ENCODE measurements at regions not wholly inside any gene's neighbourhood (a gene's known extent, or its start where the extent isn't known, plus 50 kb on each side); places are given as distances from the start of the nearest gene placed in this dataset.
"Not testable (repeated sequence)": the region's sequence is repeated elsewhere in the genome, so short reads cannot be mapped to it uniquely, and the experiment has no call there.

DNA sequence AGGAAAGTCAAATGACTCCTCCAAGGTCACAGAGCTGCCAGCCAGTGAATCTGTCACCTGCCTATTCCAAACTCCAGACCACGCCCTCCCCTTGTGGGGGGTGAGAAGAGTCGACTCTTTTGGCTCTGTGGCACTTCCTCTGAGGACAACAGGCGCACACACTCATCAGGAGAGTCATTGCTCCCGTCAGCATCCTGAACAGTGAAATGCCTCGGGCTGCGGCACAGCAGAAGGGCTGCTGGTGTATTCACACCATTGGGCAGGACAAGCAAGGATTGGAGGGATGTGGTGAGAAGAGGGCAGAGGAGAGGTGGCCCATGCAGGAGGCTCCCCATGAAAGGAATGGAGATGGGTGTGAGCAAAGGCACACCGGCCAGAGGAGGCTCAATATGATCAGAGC lies 239.0 kb downstream of the TOMM20 start:
- ChIA-PET POLR2A (no interaction called here), CTCF (no interaction called here)
- BruUV-seq (replicated peaks): no TSS peak
- in situ Hi-C loops (cut with HindIII; ENCODE audit: low pct_unique_long_range_greater_than_20kb, low sequenced_read_pairs): no loop called here
- DNase-seq (ENCODE audit: low read depth, low spot score): no peak
- ATAC-seq: no peak
- Histone ChIP-seq H3K4me1 (ENCODE audit: control insufficient read depth, insufficient read depth, low read length) (peaks cover 26% of the 10 kb centered on the region), H3K9me3 (ENCODE audit: control insufficient read depth, insufficient read depth, low read depth, low read length) (no peaks in the 10 kb centered on the region), H3K4me3 (ENCODE audit: low read depth in 2 of 2, low read length in 2 of 2) (no peak overlapping the region), H3K27ac (ENCODE audit: low read length) (peak overlapping the region; percentile 19; the same call in 1 of the 2 replicates), H3K36me3 (ENCODE audit: control insufficient read depth, insufficient read depth, low read length) (no peaks in the 10 kb centered on the region), H3K27me3 (ENCODE audit: control insufficient read depth, insufficient read depth, low read length) (no peaks in the 10 kb centered on the region)
- intact Hi-C loops (cut with micrococcal nuclease; ENCODE audit: unreplicated experiment): no loop called here
- TF ChIP-seq SIN3A (IDR thresholded peaks at IDR 0.05; ENCODE audit: borderline replicate concordance, insufficient read depth, low read depth, low read length) (no peak), TCF7L2 (IDR thresholded peaks at IDR 0.05; ENCODE audit: low read depth, low read length) (no peak), POLR2AphosphoS5 (IDR thresholded peaks at IDR 0.05; ENCODE audit: low read depth, low read length) (no peak)
- TF ChIP-seq, protein P1, sequence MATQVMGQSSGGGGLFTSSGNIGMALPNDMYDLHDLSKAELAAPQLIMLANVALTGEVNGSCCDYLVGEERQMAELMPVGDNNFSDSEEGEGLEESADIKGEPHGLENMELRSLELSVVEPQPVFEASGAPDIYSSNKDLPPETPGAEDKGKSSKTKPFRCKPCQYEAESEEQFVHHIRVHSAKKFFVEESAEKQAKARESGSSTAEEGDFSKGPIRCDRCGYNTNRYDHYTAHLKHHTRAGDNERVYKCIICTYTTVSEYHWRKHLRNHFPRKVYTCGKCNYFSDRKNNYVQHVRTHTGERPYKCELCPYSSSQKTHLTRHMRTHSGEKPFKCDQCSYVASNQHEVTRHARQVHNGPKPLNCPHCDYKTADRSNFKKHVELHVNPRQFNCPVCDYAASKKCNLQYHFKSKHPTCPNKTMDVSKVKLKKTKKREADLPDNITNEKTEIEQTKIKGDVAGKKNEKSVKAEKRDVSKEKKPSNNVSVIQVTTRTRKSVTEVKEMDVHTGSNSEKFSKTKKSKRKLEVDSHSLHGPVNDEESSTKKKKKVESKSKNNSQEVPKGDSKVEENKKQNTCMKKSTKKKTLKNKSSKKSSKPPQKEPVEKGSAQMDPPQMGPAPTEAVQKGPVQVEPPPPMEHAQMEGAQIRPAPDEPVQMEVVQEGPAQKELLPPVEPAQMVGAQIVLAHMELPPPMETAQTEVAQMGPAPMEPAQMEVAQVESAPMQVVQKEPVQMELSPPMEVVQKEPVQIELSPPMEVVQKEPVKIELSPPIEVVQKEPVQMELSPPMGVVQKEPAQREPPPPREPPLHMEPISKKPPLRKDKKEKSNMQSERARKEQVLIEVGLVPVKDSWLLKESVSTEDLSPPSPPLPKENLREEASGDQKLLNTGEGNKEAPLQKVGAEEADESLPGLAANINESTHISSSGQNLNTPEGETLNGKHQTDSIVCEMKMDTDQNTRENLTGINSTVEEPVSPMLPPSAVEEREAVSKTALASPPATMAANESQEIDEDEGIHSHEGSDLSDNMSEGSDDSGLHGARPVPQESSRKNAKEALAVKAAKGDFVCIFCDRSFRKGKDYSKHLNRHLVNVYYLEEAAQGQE (IDR thresholded peaks at IDR 0.05; ENCODE audit: insufficient read depth in 1 of 2, low read depth in 2 of 2, low read length in 1 of 2): no peak
- TF ChIP-seq, protein P2, sequence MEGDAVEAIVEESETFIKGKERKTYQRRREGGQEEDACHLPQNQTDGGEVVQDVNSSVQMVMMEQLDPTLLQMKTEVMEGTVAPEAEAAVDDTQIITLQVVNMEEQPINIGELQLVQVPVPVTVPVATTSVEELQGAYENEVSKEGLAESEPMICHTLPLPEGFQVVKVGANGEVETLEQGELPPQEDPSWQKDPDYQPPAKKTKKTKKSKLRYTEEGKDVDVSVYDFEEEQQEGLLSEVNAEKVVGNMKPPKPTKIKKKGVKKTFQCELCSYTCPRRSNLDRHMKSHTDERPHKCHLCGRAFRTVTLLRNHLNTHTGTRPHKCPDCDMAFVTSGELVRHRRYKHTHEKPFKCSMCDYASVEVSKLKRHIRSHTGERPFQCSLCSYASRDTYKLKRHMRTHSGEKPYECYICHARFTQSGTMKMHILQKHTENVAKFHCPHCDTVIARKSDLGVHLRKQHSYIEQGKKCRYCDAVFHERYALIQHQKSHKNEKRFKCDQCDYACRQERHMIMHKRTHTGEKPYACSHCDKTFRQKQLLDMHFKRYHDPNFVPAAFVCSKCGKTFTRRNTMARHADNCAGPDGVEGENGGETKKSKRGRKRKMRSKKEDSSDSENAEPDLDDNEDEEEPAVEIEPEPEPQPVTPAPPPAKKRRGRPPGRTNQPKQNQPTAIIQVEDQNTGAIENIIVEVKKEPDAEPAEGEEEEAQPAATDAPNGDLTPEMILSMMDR (IDR thresholded peaks at IDR 0.05): no peak

DNA sequence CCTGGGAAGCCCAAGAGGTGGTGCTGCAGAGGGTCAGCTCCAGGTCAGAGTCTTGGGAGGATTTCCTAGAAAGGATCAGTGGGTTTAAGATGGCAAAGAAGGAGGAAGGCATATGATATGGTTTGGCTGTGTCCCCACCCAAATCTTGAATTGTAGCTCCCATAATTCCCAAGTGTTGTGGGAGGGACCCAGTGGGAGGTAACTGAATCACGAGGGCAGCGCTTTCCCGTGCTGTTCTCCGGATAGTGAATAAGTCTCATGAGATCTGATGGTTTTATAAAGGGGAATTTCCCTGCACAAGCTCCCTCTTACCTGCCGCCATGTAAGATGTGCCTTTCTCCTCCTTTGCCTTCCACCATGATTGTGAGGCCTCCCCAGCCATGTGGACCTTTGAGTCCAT lies 240.4 kb downstream of the TOMM20 start:
- ATAC-seq; H3K4me3 ChIP-seq (ENCODE audit: low read depth in 2 of 2, low read length in 2 of 2); DNase-seq (ENCODE audit: low read depth, low spot score); intact Hi-C loops (cut with micrococcal nuclease; ENCODE audit: unreplicated experiment); H3K9me3 ChIP-seq (ENCODE audit: control insufficient read depth, insufficient read depth, low read depth, low read length); BruUV-seq (replicated peaks); in situ Hi-C loops (cut with HindIII; ENCODE audit: low pct_unique_long_range_greater_than_20kb, low sequenced_read_pairs); POLR2A ChIA-PET; H3K36me3 ChIP-seq (ENCODE audit: control insufficient read depth, insufficient read depth, low read length); H3K27me3 ChIP-seq (ENCODE audit: control insufficient read depth, insufficient read depth, low read length): not testable (repeated sequence)
- CTCF ChIA-PET: interaction anchor here (0.5 kb wide), 1 partner anchor 222 kb away, joined by 3 read pairs; no protein-coding TSS in a partner anchor
- Histone ChIP-seq H3K4me1 (ENCODE audit: control insufficient read depth, insufficient read depth, low read length) (peaks cover 21% of the 10 kb centered on the region), H3K27ac (ENCODE audit: low read length) (peak overlapping the region; percentile 51)

DNA sequence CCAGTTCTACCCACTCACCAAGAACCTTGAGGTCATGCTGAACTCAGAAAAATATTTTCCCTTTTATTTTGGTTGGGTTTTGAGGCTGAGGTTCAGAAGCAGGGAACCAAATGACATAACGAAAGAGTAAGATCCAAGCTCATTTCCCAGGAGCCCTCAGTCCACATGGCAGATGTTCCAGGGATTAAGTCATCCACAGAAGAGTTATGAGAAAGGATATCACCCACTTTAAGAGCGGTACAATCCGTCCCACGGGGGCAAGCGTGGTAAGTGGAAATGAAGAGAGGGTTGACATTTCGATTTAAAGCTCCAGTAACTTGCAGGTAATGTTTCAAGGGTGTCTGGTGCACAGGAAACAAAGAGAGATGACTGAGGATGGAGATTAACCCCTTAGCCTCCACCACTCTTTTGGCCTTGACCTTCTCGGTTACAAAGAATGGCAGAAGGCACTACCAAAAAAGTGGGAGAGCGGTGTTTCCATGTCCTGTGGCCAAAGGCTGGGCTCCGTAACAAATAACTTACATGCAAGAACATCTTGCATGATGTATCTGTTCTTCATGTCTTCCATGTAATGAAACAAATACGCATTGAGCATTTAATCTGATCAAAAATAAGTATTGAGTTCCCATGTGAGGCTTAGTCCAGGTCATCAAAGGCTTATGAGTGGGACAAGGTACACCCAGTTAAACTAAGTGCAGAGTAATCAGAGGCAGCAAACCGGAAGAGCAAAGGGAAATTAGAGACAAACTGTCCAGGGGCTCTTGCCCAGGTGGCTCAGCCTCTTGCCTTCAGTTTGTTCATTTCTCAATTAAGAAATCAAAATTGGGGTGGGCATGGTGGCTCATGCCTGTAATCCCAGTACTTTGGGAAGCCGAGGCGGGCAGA lies 241.4 kb downstream of the TOMM20 start:
- no TSS peak for BruUV-seq (replicated peaks)
- peak overlapping the region; percentile 45; the same call in 1 of the 2 replicates for H3K27ac ChIP-seq (ENCODE audit: low read length)
- in situ Hi-C loops (cut with HindIII; ENCODE audit: low pct_unique_long_range_greater_than_20kb, low sequenced_read_pairs): no loop called here
- POLR2A ChIA-PET: interaction anchor here (0.6 kb wide), 1 partner anchor 163 kb away, joined by 3 read pairs; no protein-coding TSS in a partner anchor
- peaks cover 15% of the 10 kb centered on the region for H3K4me1 ChIP-seq (ENCODE audit: control insufficient read depth, insufficient read depth, low read length)
- no peaks in the 10 kb centered on the region for H3K36me3 ChIP-seq (ENCODE audit: control insufficient read depth, insufficient read depth, low read length)
- no peaks in the 10 kb centered on the region for H3K27me3 ChIP-seq (ENCODE audit: control insufficient read depth, insufficient read depth, low read length)
- no peak for DNase-seq (ENCODE audit: low read depth, low spot score)
- intact Hi-C loops (cut with micrococcal nuclease; ENCODE audit: unreplicated experiment): no loop called here
- CTCF ChIA-PET: no interaction called here
- ATAC-seq: no peak
- no peak overlapping the region for H3K4me3 ChIP-seq (ENCODE audit: low read depth in 2 of 2, low read length in 2 of 2)
- TF ChIP-seq POLR2AphosphoS5 (IDR thresholded peaks at IDR 0.05; ENCODE audit: low read depth, low read length): no peak
- TF ChIP-seq TCF7L2 (IDR thresholded peaks at IDR 0.05; ENCODE audit: low read depth, low read length): no peak
- TF ChIP-seq SIN3A (IDR thresholded peaks at IDR 0.05; ENCODE audit: borderline replicate concordance, insufficient read depth, low read depth, low read length): no peak
- TF ChIP-seq, protein P1 (IDR thresholded peaks at IDR 0.05; ENCODE audit: insufficient read depth in 1 of 2, low read depth in 2 of 2, low read length in 1 of 2): no peak
- TF ChIP-seq, protein P2 (IDR thresholded peaks at IDR 0.05): no peak
- H3K9me3 ChIP-seq (ENCODE audit: control insufficient read depth, insufficient read depth, low read depth, low read length): no peaks in the 10 kb centered on the region

Data from Panc1 (cell line).